Endothelial cell of umbilical vein (primary cell): ENCODE measurements at regions not wholly inside any gene's neighbourhood (a gene's known extent, or its start where the extent isn't known, plus 50 kb on each side); places are given as distances from the start of the nearest gene placed in this dataset.

Source experiments
- BruUV-seq: library from RNA; stranded (reverse); fragments of 400-500 nt; replicated peaks from 2 replicates; lab custom pipeline; 2021; lab: Mats Ljungman, UMichigan
- CTCF ChIA-PET: fragments of 300-600, 350-600 bp; sonication (Branson Sonifier 250); formaldehyde crosslinking; loops from one replicate; lab custom pipeline; 2021; ENCODE audit warnings: antibody characterized with exemption, inconsistent platforms; lab: Charles Lee
- POLR2A ChIA-PET: fragments of 300-600, 350-600 bp; sonication (Branson Sonifier 250); formaldehyde crosslinking; loops from one replicate; lab custom pipeline; 2021; ENCODE audit warnings: antibody characterized with exemption, inconsistent platforms; lab: Charles Lee
- DNase-seq: peaks from one replicate; pipeline ENCODE4 v3.0.0-alpha.2; 2011; ENCODE audit warnings: low read depth, low spot score
- FAIRE-seq: peaks from 2 replicates; lab custom pipeline; 2011; peaks lifted over from hg19 to GRCh38; lab: Jason Lieb, UNC
- H2AFZ ChIP-seq: 2 replicates; pipeline ENCODE4 v1.6.0; 2012; ENCODE audit warnings: low read depth, low read length, control low read depth, inconsistent platforms
- H3K27ac ChIP-seq: 2 replicates; pipeline ENCODE4 v1.5.1; 2011; ENCODE audit warnings: low read depth, mild to moderate bottlenecking, control low read depth, low read length, moderate library complexity; ENCODE audit not compliant: insufficient read depth
- H3K27me3 ChIP-seq, 2 experiments: 2 replicates each; pipeline versions ENCODE4 v1.6.0 to v1.6.1; 2011; ENCODE audit warnings: low read length in 2 of 2, mixed read lengths in 1 of 2; ENCODE audit not compliant: control insufficient read depth in 2 of 2, insufficient read depth in 2 of 2
- H3K36me3 ChIP-seq, 2 experiments: 2 replicates in 1 of 2; 3 replicates in 1 of 2; pipeline ENCODE4 v1.5.1; 2011; ENCODE audit warnings: low read length in 2 of 2, mild to moderate bottlenecking in 1 of 2, moderate library complexity in 1 of 2; ENCODE audit not compliant: control insufficient read depth in 2 of 2, insufficient read depth in 2 of 2; ENCODE audit errors: extremely low read depth in 1 of 2
- H3K4me1 ChIP-seq: 3 replicates; pipeline ENCODE4 v1.5.1; 2011; ENCODE audit warnings: mild to moderate bottlenecking, low read length; ENCODE audit not compliant: control insufficient read depth, insufficient read depth; ENCODE audit errors: extremely low read depth
- H3K4me2 ChIP-seq: 2 replicates; pipeline ENCODE4 v1.6.1; 2011; ENCODE audit warnings: low read length, control low read depth, mixed read lengths; ENCODE audit not compliant: insufficient read depth
- H3K4me3 ChIP-seq, 3 experiments: fragments of 200-600 bp in 1 of 3; sonication (generic), shearing (Covaris generic) in 1 of 3; replicated peaks in 1 of 3; 2 replicates each; pipeline ENCODE4 v1.5.1; 2011 to 2016; ENCODE audit warnings: control low read depth in 3 of 3, low read length in 3 of 3, mild to moderate bottlenecking in 2 of 3, inconsistent platforms in 1 of 3, low read depth in 1 of 3, moderate library complexity in 1 of 3; ENCODE audit not compliant: insufficient read depth in 1 of 3
- H3K79me2 ChIP-seq: 2 replicates; pipeline ENCODE4 v1.6.0; 2012; ENCODE audit warnings: low read length, inconsistent platforms; ENCODE audit not compliant: control insufficient read depth, insufficient read depth
- H3K9ac ChIP-seq: replicated peaks from 2 replicates; pipeline ENCODE3; 2011; ENCODE audit warnings: low read length, control low read depth; ENCODE audit not compliant: insufficient read depth; ENCODE audit errors: extremely low read depth
- H3K9me1 ChIP-seq: replicated peaks from 3 replicates; pipeline ENCODE4 v1.6.0; 2011; ENCODE audit warnings: mild to moderate bottlenecking, low read length; ENCODE audit not compliant: control insufficient read depth, insufficient read depth; ENCODE audit errors: extremely low read depth
- H3K9me3 ChIP-seq: replicated peaks from 2 replicates; pipeline ENCODE4 v1.5.1; 2012; ENCODE audit warnings: low read length, inconsistent platforms; ENCODE audit not compliant: control insufficient read depth, insufficient read depth
- H4K20me1 ChIP-seq: replicated peaks from 2 replicates; pipeline ENCODE3; 2011; ENCODE audit warnings: mild to moderate bottlenecking, low read length; ENCODE audit not compliant: control insufficient read depth, insufficient read depth; ENCODE audit errors: extremely low read depth
- CTCF ChIP-seq, 2 donors: IDR thresholded peaks; 1 replicate in 1 of 2; 2 replicates in 1 of 2; pipeline ENCODE4 v1.5.1; 2011; ENCODE audit warnings: low read length in 2 of 2, mild to moderate bottlenecking in 2 of 2, moderate library complexity in 2 of 2, control low read depth in 1 of 2, inconsistent platforms in 1 of 2, low read depth in 1 of 2; ENCODE audit not compliant: insufficient read depth in 1 of 2; ENCODE audit errors: extremely low read depth in 1 of 2
- EZH2 ChIP-seq: IDR thresholded peaks from 2 replicates; pipeline ENCODE4 v1.6.1; 2012; ENCODE audit warnings: borderline replicate concordance, low read depth, mild to moderate bottlenecking, moderate library complexity, low read length, inconsistent platforms; ENCODE audit not compliant: severe bottlenecking
- FOS ChIP-seq: IDR thresholded peaks from 2 replicates; pipeline ENCODE4 v1.6.1; 2011; ENCODE audit warnings: mild to moderate bottlenecking, low read length, moderate library complexity, borderline replicate concordance; ENCODE audit not compliant: insufficient read depth
- GATA2 ChIP-seq: IDR thresholded peaks from 2 replicates; pipeline ENCODE4 v1.7.0; 2011; ENCODE audit warnings: low read depth, mild to moderate bottlenecking, moderate library complexity, mixed read lengths, low read length; ENCODE audit not compliant: insufficient read length, insufficient read depth
- JUN ChIP-seq: IDR thresholded peaks from 2 replicates; pipeline ENCODE4 v1.6.1; 2011; ENCODE audit warnings: borderline replicate concordance, low read depth; ENCODE audit not compliant: insufficient read length, insufficient read depth
- MAX ChIP-seq: IDR thresholded peaks from 2 replicates; pipeline ENCODE4 v1.6.1; 2011; ENCODE audit not compliant: insufficient read depth, insufficient read length
- POLR2A ChIP-seq: IDR thresholded peaks from 2 replicates; pipeline ENCODE4 v1.6.1; 2012; ENCODE audit warnings: low read depth, mild to moderate bottlenecking, control low read depth, low read length
- dilution Hi-C: fragments of 300-500 bp; cut with MboI; formaldehyde crosslinking; loops from one replicate; pipeline ENCODE4 v1.15.0; 2019; ENCODE audit warnings: low sequenced_read_pairs; ENCODE audit not compliant: extremely low pct_ligation_motif_present
- intact Hi-C: fragments of 100-400 bp; cut with micrococcal nuclease; formaldehyde crosslinking; loops from one replicate; pipeline ENCODE4 v1.10.0; 2022

- TF ChIP-seq MAX: no peak
- no peak for TF ChIP-seq EZH2
- no peak for TF ChIP-seq POLR2A
- TF ChIP-seq JUN: no peak
- no peak for TF ChIP-seq FOS
- no peak for TF ChIP-seq GATA2
- TF ChIP-seq CTCF (IDR thresholded peaks at IDR 0.05; ENCODE audit: extremely low read depth in 1 of 2, insufficient read depth in 1 of 2, low read depth in 1 of 2, low read length in 2 of 2): no peak
- Histone ChIP-seq H3K36me3 (no peaks in the 10 kb centered on the region), H3K4me2 (no peak overlapping the region), H3K4me1 (peaks cover 13% of the 10 kb centered on the region), H3K4me3 (no peak overlapping the region), H3K9me3 (no peaks in the 10 kb centered on the region), H3K79me2 (no peaks in the 10 kb centered on the region), H3K27ac (no peak overlapping the region), H4K20me1 (no peaks in the 10 kb centered on the region), H3K9ac (no peak overlapping the region), H3K27me3 (peaks cover 0 to 4% of the 10 kb centered on the region in 2 experiments), H2AFZ (no peak overlapping the region), H3K9me1 (no peaks in the 10 kb centered on the region)
- DNase-seq (no peak), FAIRE-seq (no peak)
- no TSS peak for BruUV-seq
- POLR2A ChIA-PET: no interaction called here
- intact Hi-C loops (no loop called here), dilution Hi-C loops (no loop called here)
- CTCF ChIA-PET: no interaction called here
These were observed 124.0 kb upstream of the CPM start for GRCh38 chr12:69056743-69057515.
